Transverse colon (tissue), 4 donors: ENCODE measurements at regions not wholly inside any gene's neighbourhood (a gene's known extent, or its start where the extent isn't known, plus 50 kb on each side); places are given as distances from the start of the nearest gene placed in this dataset.

Experiments
- CTCF ChIP-seq, 5 experiments: fragments of 200-600 bp in 3 of 5; fragments of 450-650 bp in 2 of 5; sonication (generic) in 3 of 5; IDR thresholded peaks; 1 replicate in 2 of 5; 2 replicates in 3 of 5; pipeline ENCODE4 v1.5.1; 2016 to 2017; ENCODE audit warnings: antibody characterized with exemption in 5 of 5, inconsistent platforms in 3 of 5, mild to moderate bottlenecking in 2 of 5, moderate library complexity in 1 of 5
- EP300 ChIP-seq: sonication (generic); formaldehyde crosslinking; IDR thresholded peaks from one replicate; pipeline ENCODE4 v1.6.1; 2017; ENCODE audit warnings: antibody characterized with exemption, low read depth
- POLR2A ChIP-seq: fragments of 450-650 bp; IDR thresholded peaks from one replicate; pipeline ENCODE4 v1.6.1; 2016; ENCODE audit warnings: antibody characterized with exemption, mild to moderate bottlenecking, moderate library complexity
- POLR2AphosphoS5 ChIP-seq, 3 donors: sonication (generic); formaldehyde crosslinking; IDR thresholded peaks; one replicate each; pipeline ENCODE4 v1.6.1; 2016; ENCODE audit warnings: antibody characterized with exemption in 3 of 3

- TF ChIP-seq POLR2A = no peak
- no peak for TF ChIP-seq CTCF (IDR thresholded peaks at IDR 0.05)
- no peak for TF ChIP-seq POLR2AphosphoS5 (IDR thresholded peaks at IDR 0.05)
- no peak for TF ChIP-seq EP300
These were observed 93.8 kb downstream of the TMEM215 start for GRCh38 chr9:32877103-32877502.
